ENCODE measurements at regions not wholly inside any gene's neighbourhood (a gene's known extent, or its start where the extent isn't known, plus 50 kb on each side); places are given as distances from the start of the nearest gene placed in this dataset.

GRCh38 chr4:182155806-182156205 is 87.4 kb upstream of the TENM3 start:
- Histone ChIP-seq H2BK120ac (ENCODE audit: insufficient read depth, low read length, poor library complexity) (no peak overlapping the region), H4K12ac (ENCODE audit: low read depth, low read length) (no peak overlapping the region), H3K36me3 (ENCODE audit: control insufficient read depth in 1 of 2, insufficient read depth in 2 of 2, low read length in 2 of 2) (peaks cover 2 to 13% of the 10 kb centered on the region in 2 experiments), H4K8ac (ENCODE audit: low read depth, low read length) (no peak overlapping the region), H3K4ac (ENCODE audit: low read depth, low read length) (no peak overlapping the region), H4K91ac (ENCODE audit: low read depth, low read length) (no peak overlapping the region), H3K4me1 (ENCODE audit: control insufficient read depth in 1 of 2, insufficient read depth in 2 of 2, low read length in 2 of 2) (peaks cover 0 to 2% of the 10 kb centered on the region in 2 experiments), H2BK5ac (ENCODE audit: low read depth, low read length, poor library complexity) (no peak overlapping the region), H3K18ac (ENCODE audit: low read length) (no peak overlapping the region), H3K4me2 (ENCODE audit: low read length) (no peak overlapping the region), H3K14ac (ENCODE audit: low read length) (no peak overlapping the region), H3K27ac (ENCODE audit: low read depth, low read length) (no peak overlapping the region), H2AK5ac (ENCODE audit: low read length) (no peak overlapping the region), H3K9me3 (ENCODE audit: insufficient read depth, low read depth, low read length) (no peaks in the 10 kb centered on the region), H3K79me1 (ENCODE audit: low read length) (no peaks in the 10 kb centered on the region), H3K9ac (ENCODE audit: low read length) (no peak overlapping the region), H2BK12ac (ENCODE audit: low read length) (no peak overlapping the region), H3K23ac (ENCODE audit: low read length) (no peak overlapping the region), H3K4me3 (ENCODE audit: low read depth, low read length) (no peak overlapping the region), H3K27me3 (ENCODE audit: insufficient read depth, low read length) (no peaks in the 10 kb centered on the region), H3K79me2 (ENCODE audit: control insufficient read depth, insufficient read depth, low read length, poor library complexity) (peaks cover 6% of the 10 kb centered on the region), H2AFZ (ENCODE audit: insufficient read depth, low read length, poor library complexity) (no peak overlapping the region)
- DNase-seq: no peak
- no CpG with 5 or more reads among the region's 1 CpG for WGBS (ENCODE audit: extremely low coverage, insufficient coverage, insufficient read length)

GRCh38 chr4:182163180-182163579 is 80.0 kb upstream of the TENM3 start:
- H3K9me3 ChIP-seq (ENCODE audit: insufficient read depth, low read depth, low read length): no peaks in the 10 kb centered on the region
- peak overlapping the region; percentile 37 for H3K4ac ChIP-seq (ENCODE audit: low read depth, low read length)
- H2BK120ac ChIP-seq (ENCODE audit: insufficient read depth, low read length, poor library complexity): no peak overlapping the region
- no peak overlapping the region for H3K4me2 ChIP-seq (ENCODE audit: low read length)
- no peaks in the 10 kb centered on the region for H3K79me1 ChIP-seq (ENCODE audit: low read length)
- no peak overlapping the region for H3K9ac ChIP-seq (ENCODE audit: low read length)
- no peak overlapping the region for H2AFZ ChIP-seq (ENCODE audit: insufficient read depth, low read length, poor library complexity)
- peaks cover 4% of the 10 kb centered on the region for H3K79me2 ChIP-seq (ENCODE audit: control insufficient read depth, insufficient read depth, low read length, poor library complexity)
- H4K91ac ChIP-seq (ENCODE audit: low read depth, low read length): no peak overlapping the region
- no peak overlapping the region for H3K18ac ChIP-seq (ENCODE audit: low read length)
- H3K4me1 ChIP-seq (ENCODE audit: control insufficient read depth in 1 of 2, insufficient read depth in 2 of 2, low read length in 2 of 2): peaks cover 0 to 1% of the 10 kb centered on the region in 2 experiments
- H3K23ac ChIP-seq (ENCODE audit: low read length): no peak overlapping the region
- no peak for DNase-seq
- H3K27ac ChIP-seq (ENCODE audit: low read depth, low read length): no peak overlapping the region
- no CpG with 5 or more reads among the region's 8 CpGs for WGBS (ENCODE audit: extremely low coverage, insufficient coverage, insufficient read length)
- H3K36me3 ChIP-seq (ENCODE audit: control insufficient read depth in 1 of 2, insufficient read depth in 2 of 2, low read length in 2 of 2): peaks cover 4 to 12% of the 10 kb centered on the region in 2 experiments
- no peak overlapping the region for H3K14ac ChIP-seq (ENCODE audit: low read length)
- no peak overlapping the region for H4K8ac ChIP-seq (ENCODE audit: low read depth, low read length)
- no peaks in the 10 kb centered on the region for H3K27me3 ChIP-seq (ENCODE audit: insufficient read depth, low read length)
- H2AK5ac ChIP-seq (ENCODE audit: low read length): no peak overlapping the region
- no peak overlapping the region for H3K4me3 ChIP-seq (ENCODE audit: low read depth, low read length)
- no peak overlapping the region for H2BK5ac ChIP-seq (ENCODE audit: low read depth, low read length, poor library complexity)
- H4K12ac ChIP-seq (ENCODE audit: low read depth, low read length): no peak overlapping the region
- no peak overlapping the region for H2BK12ac ChIP-seq (ENCODE audit: low read length)

- no CpG with 5 or more reads among the region's 5 CpGs for WGBS (ENCODE audit: extremely low coverage, insufficient coverage, insufficient read length)
- no peak overlapping the region for H3K4ac ChIP-seq (ENCODE audit: low read depth, low read length)
These were observed 73.6 kb upstream of the TENM3 start for GRCh38 chr4:182169572-182169971.

GRCh38 chr4:182169987-182170386 is 73.2 kb upstream of the TENM3 start:
- Histone ChIP-seq H3K9me3 (ENCODE audit: insufficient read depth, low read depth, low read length) (no peaks in the 10 kb centered on the region), H3K27me3 (ENCODE audit: insufficient read depth, low read length) (no peaks in the 10 kb centered on the region), H2BK120ac (ENCODE audit: insufficient read depth, low read length, poor library complexity) (no peak overlapping the region), H3K18ac (ENCODE audit: low read length) (no peak overlapping the region), H2BK12ac (ENCODE audit: low read length) (no peak overlapping the region), H3K79me1 (ENCODE audit: low read length) (no peaks in the 10 kb centered on the region), H3K36me3 (ENCODE audit: control insufficient read depth in 1 of 2, insufficient read depth in 2 of 2, low read length in 2 of 2) (peaks cover 2 to 3% of the 10 kb centered on the region in 2 experiments), H4K8ac (ENCODE audit: low read depth, low read length) (no peak overlapping the region), H3K4me1 (ENCODE audit: control insufficient read depth in 1 of 2, insufficient read depth in 2 of 2, low read length in 2 of 2) (no peaks in the 10 kb centered on the region), H3K9ac (ENCODE audit: low read length) (no peak overlapping the region), H2AFZ (ENCODE audit: insufficient read depth, low read length, poor library complexity) (no peak overlapping the region), H3K14ac (ENCODE audit: low read length) (no peak overlapping the region), H3K4ac (ENCODE audit: low read depth, low read length) (no peak overlapping the region), H3K79me2 (ENCODE audit: control insufficient read depth, insufficient read depth, low read length, poor library complexity) (peaks cover 2% of the 10 kb centered on the region), H3K23ac (ENCODE audit: low read length) (no peak overlapping the region), H3K4me3 (ENCODE audit: low read depth, low read length) (no peak overlapping the region), H4K91ac (ENCODE audit: low read depth, low read length) (no peak overlapping the region), H3K4me2 (ENCODE audit: low read length) (no peak overlapping the region), H4K12ac (ENCODE audit: low read depth, low read length) (no peak overlapping the region), H2AK5ac (ENCODE audit: low read length) (no peak overlapping the region), H3K27ac (ENCODE audit: low read depth, low read length) (no peak overlapping the region), H2BK5ac (ENCODE audit: low read depth, low read length, poor library complexity) (no peak overlapping the region)
- DNase-seq: no peak
- no CpG with 5 or more reads among the region's 3 CpGs for WGBS (ENCODE audit: extremely low coverage, insufficient coverage, insufficient read length)

More at GRCh38 chr4:182169572-182169971, 73.6 kb upstream of the TENM3 start:
- Histone ChIP-seq H4K12ac (ENCODE audit: low read depth, low read length) (no peak overlapping the region), H3K4me2 (ENCODE audit: low read length) (no peak overlapping the region), H2BK5ac (ENCODE audit: low read depth, low read length, poor library complexity) (no peak overlapping the region), H3K27ac (ENCODE audit: low read depth, low read length) (no peak overlapping the region), H3K23ac (ENCODE audit: low read length) (no peak overlapping the region), H3K79me1 (ENCODE audit: low read length) (no peaks in the 10 kb centered on the region), H3K27me3 (ENCODE audit: insufficient read depth, low read length) (no peaks in the 10 kb centered on the region), H3K4me3 (ENCODE audit: low read depth, low read length) (no peak overlapping the region), H4K91ac (ENCODE audit: low read depth, low read length) (no peak overlapping the region), H3K79me2 (ENCODE audit: control insufficient read depth, insufficient read depth, low read length, poor library complexity) (peaks cover 2% of the 10 kb centered on the region), H2BK12ac (ENCODE audit: low read length) (no peak overlapping the region), H3K9me3 (ENCODE audit: insufficient read depth, low read depth, low read length) (no peaks in the 10 kb centered on the region), H4K8ac (ENCODE audit: low read depth, low read length) (no peak overlapping the region), H3K18ac (ENCODE audit: low read length) (no peak overlapping the region), H3K9ac (ENCODE audit: low read length) (no peak overlapping the region), H2AK5ac (ENCODE audit: low read length) (no peak overlapping the region), H2AFZ (ENCODE audit: insufficient read depth, low read length, poor library complexity) (no peak overlapping the region), H3K14ac (ENCODE audit: low read length) (no peak overlapping the region), H3K4me1 (ENCODE audit: control insufficient read depth in 1 of 2, insufficient read depth in 2 of 2, low read length in 2 of 2) (no peaks in the 10 kb centered on the region), H2BK120ac (ENCODE audit: insufficient read depth, low read length, poor library complexity) (no peak overlapping the region), H3K36me3 (ENCODE audit: control insufficient read depth in 1 of 2, insufficient read depth in 2 of 2, low read length in 2 of 2) (peaks cover 2 to 3% of the 10 kb centered on the region in 2 experiments)
- no peak for DNase-seq
